Lung (tissue), 11 donors: ENCODE measurements at regions not wholly inside any gene's neighbourhood (a gene's known extent, or its start where the extent isn't known, plus 50 kb on each side); places are given as distances from the start of the nearest gene placed in this dataset.

Experiments used
- ATAC-seq: fragments of 200-7000 bp; cut with Tn5 transposase; one replicate; pipeline ENCODE4 v1.9.1; 2020; ENCODE audit warnings: moderate number of reproducible peaks; ENCODE audit not compliant: insufficient read depth, low FRiP score
- DNase-seq, 3 donors: peaks; one replicate each; pipeline ENCODE4 v3.0.0-alpha.2; 2013 to 2017
- H3K27ac ChIP-seq, 2 donors: one replicate each; pipeline ENCODE4 v1.5.1; 2013; ENCODE audit warnings: mild to moderate bottlenecking in 2 of 2, moderate library complexity in 2 of 2, control low read depth in 1 of 2, inconsistent platforms in 1 of 2, low read depth in 1 of 2, low read length in 1 of 2
- H3K27me3 ChIP-seq, 3 donors: one replicate each; pipeline ENCODE4 v1.5.1; 2013; ENCODE audit warnings: low read length in 2 of 3; ENCODE audit not compliant: control insufficient read depth in 3 of 3, insufficient read depth in 3 of 3
- H3K36me3 ChIP-seq, 4 donors: one replicate each; pipeline ENCODE4 v1.5.1; 2013; ENCODE audit warnings: low read length in 4 of 4, mild to moderate bottlenecking in 1 of 4, moderate library complexity in 1 of 4; ENCODE audit not compliant: control insufficient read depth in 4 of 4, insufficient read depth in 4 of 4
- H3K4me1 ChIP-seq, 5 donors: one replicate each; pipeline ENCODE4 v1.5.1; 2013; ENCODE audit warnings: low read length in 5 of 5, mild to moderate bottlenecking in 2 of 5, moderate library complexity in 1 of 5; ENCODE audit not compliant: control insufficient read depth in 5 of 5, insufficient read depth in 5 of 5
- H3K4me3 ChIP-seq: one replicate; pipeline ENCODE4 v1.5.1; 2013; ENCODE audit warnings: mild to moderate bottlenecking, control low read depth, moderate library complexity
- H3K9ac ChIP-seq, 2 donors: one replicate each; pipeline ENCODE4 v1.5.1; 2013; ENCODE audit warnings: low read length in 2 of 2, control low read depth in 1 of 2; ENCODE audit not compliant: insufficient read depth in 1 of 2
- H3K9me3 ChIP-seq, 4 donors: one replicate each; pipeline ENCODE4 v1.5.1; 2013; ENCODE audit warnings: low read length in 3 of 4, mild to moderate bottlenecking in 1 of 4, moderate library complexity in 1 of 4; ENCODE audit not compliant: control insufficient read depth in 4 of 4, insufficient read depth in 3 of 4
- CTCF ChIP-seq: IDR thresholded peaks from 2 replicates; pipeline ENCODE4 v1.5.1; 2012; ENCODE audit warnings: mild to moderate bottlenecking; ENCODE audit errors: control extremely low read depth, extremely low read depth
- WGBS, 2 donors: extraction: QIAGEN DNeasy Blood & Tissue Kit; methylation state at CpG; one replicate each; pipeline ENCODE4 v1.1.7; 2013; 5-methylcytosine and 5-hydroxymethylcytosine counted together
- donor health status: control.
- donor health status: control.
- donor health status: Bipolar disorder and iron deficiency.
- donor health status: healthy.
- donor health status: DM: yes; HTN: yes; CAD: no.

- Histone ChIP-seq H3K9ac (no peak overlapping the region), H3K9me3 (peaks cover 0 to 11% (median 6%) of the 10 kb centered on the region in 4 donors), H3K4me3 (no peak overlapping the region), H3K36me3 (no peaks in the 10 kb centered on the region), H3K27ac (no peak overlapping the region), H3K27me3 (peaks cover 0 to 9% (median 2%) of the 10 kb centered on the region in 3 donors), H3K4me1 (no peaks in the 10 kb centered on the region)
- TF ChIP-seq CTCF, result no peak
- 89 to 92% methylated on average over 3 of the region's 3 CpGs for WGBS, 2 donors
- ATAC-seq (no peak), DNase-seq (no peak)
Observed at GRCh38 chr18:78046631-78047030, 797.0 kb downstream of the GALR1 start.

- WGBS, 2 donors, result 89 to 91% methylated on average over 10 of the region's 10 CpGs
- Histone ChIP-seq H3K27ac (no peak overlapping the region), H3K36me3 (no peaks in the 10 kb centered on the region), H3K9me3 (no peaks in the 10 kb centered on the region), H3K4me3 (no peak overlapping the region), H3K27me3 (peaks cover 0 to 4% (median 2%) of the 10 kb centered on the region in 3 donors), H3K4me1 (no peaks in the 10 kb centered on the region), H3K9ac (no peak overlapping the region)
- TF ChIP-seq CTCF, result no peak
- DNase-seq (no peak), ATAC-seq (no peak)
Observed at GRCh38 chr18:78049281-78049680, 799.6 kb downstream of the GALR1 start.

- H3K36me3 ChIP-seq, result no peaks in the 10 kb centered on the region
- H3K4me1 ChIP-seq, result peaks cover 0 to 10% (median 0%) of the 10 kb centered on the region in 5 donors
- peaks cover 0 to 2% (median 0%) of the 10 kb centered on the region in 4 donors for H3K9me3 ChIP-seq
- ATAC-seq, result no peak
- H3K27me3 ChIP-seq, result peaks cover 0 to 2% (median 0%) of the 10 kb centered on the region in 3 donors
- WGBS, 2 donors, result 85 to 93% methylated on average over 6 of the region's 6 CpGs
- no peak overlapping the region for H3K4me3 ChIP-seq
- TF ChIP-seq CTCF, result no peak
- DNase-seq, result no peak
- no peak overlapping the region for H3K9ac ChIP-seq
- no peak overlapping the region for H3K27ac ChIP-seq
Observed at GRCh38 chr18:78054801-78055200, 805.2 kb downstream of the GALR1 start.

- Histone ChIP-seq H3K4me1 (peaks cover 0 to 10% (median 0%) of the 10 kb centered on the region in 5 donors), H3K4me3 (no peak overlapping the region), H3K27me3 (no peaks in the 10 kb centered on the region), H3K9ac (no peak overlapping the region), H3K36me3 (no peaks in the 10 kb centered on the region), H3K27ac (no peak overlapping the region), H3K9me3 (peaks cover 0 to 2% (median 0%) of the 10 kb centered on the region in 4 donors)
- DNase-seq (peak in 2 of 3 donors; percentile 24 to 66), ATAC-seq (no peak)
- WGBS, 2 donors, result 75 to 79% methylated on average over 2 of the region's 2 CpGs
- no peak for TF ChIP-seq CTCF
Observed at GRCh38 chr18:78056011-78056410, 806.4 kb downstream of the GALR1 start.
